ENCODE measurements at regions not wholly inside any gene's neighbourhood (a gene's known extent, or its start where the extent isn't known, plus 50 kb on each side); places are given as distances from the start of the nearest gene placed in this dataset.
"Not testable (repeated sequence)": the region's sequence is repeated elsewhere in the genome, so short reads cannot be mapped to it uniquely, and the experiment has no call there.

DNA sequence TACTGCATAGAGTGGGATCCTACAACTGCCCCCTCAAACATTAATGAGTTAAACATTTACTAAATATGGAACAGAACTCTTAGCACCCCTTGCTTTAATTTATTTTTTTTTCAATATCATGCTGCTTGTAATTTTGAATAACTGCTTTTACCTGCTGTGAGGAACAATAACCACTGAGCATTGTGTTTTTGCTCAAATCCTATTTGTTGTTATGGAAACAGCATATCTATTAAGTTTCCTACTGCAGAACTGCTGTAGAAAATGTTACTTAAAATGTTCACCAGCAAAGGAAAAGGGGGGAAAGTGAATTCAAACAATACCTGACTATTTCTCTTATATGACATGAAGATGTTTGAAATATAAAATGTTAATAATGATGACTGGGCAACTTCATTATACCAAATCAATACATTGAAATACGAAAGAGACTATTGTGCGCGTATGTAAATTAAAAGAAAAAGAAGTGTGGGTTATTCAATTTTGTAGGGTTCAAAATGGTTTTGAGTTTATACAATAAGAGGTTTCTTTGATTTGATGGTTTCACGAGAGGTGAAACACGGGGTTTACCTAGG, 1043.8 kb upstream of the NUDT12 start:
- no peak for DNase-seq

DNA sequence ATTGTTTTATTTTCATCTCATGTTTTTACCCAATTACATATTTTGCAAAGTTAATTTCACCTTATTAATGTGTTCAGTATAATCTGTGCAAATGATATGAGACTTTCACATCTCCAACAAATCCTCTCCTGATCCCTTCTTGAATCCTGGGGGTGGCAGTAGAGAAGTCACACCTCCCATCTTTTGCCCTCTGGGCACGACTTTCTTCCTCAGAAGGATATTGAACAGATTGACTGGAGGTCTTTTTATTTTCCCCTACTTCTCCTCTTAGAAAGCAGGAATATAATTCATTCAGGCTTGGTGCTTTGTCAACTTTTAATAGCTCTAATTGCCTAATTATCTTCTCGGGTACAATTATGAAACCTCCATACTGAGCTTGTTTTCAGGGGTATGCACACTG, 1037.1 kb upstream of the NUDT12 start:
- DNase-seq = peak; percentile 26

DNA sequence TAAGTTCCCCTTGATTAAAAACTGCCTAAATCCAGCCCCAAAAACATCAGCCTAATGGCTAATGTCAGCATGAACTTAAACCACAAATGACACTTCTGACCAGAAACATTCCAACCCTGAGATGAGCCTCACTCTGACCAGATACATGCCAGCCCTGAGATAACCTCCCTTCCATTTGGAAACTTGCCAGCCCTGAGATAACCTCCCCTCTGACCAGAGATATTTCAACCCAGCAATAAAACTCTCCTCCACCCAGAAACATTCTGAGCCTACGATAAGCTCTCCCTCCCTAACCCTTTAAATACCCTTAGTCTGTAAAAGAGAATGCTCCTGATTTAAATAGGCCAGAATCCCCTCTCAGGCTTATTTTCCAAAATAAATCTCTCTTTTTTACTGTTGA, 1035.7 kb upstream of the NUDT12 start:
- DNase-seq = no peak

- no peak for DNase-seq
Observed at GRCh38 chr5:104594850-104595249, 1032.3 kb upstream of the NUDT12 start.

- no peak for DNase-seq
Observed at GRCh38 chr5:104576677-104577076, 1014.1 kb upstream of the NUDT12 start.

GRCh38 chr5:104573949-104574709, 1011.5 kb upstream of the NUDT12 start:
- DNase-seq = peak; percentile 70

DNA sequence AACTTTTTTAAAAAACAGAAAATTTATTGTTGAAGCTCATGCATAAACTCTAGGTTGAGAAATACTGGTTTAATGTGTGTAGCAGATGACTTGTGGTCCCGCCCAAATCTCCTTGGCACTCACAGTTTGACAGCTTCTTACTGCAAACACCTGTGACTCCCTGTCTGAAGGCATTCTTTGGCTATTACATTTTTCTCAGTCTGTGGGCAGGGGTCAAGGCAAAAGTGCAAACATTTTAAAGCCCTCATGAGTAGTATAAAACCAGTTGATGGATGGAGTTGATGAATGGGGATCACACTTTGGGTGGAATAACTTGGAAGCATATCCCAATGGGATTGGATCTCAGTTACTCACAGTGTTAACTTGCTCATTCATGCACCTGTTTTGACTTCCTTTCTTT, 1007.0 kb upstream of the NUDT12 start:
- DNase-seq = no peak

DNA sequence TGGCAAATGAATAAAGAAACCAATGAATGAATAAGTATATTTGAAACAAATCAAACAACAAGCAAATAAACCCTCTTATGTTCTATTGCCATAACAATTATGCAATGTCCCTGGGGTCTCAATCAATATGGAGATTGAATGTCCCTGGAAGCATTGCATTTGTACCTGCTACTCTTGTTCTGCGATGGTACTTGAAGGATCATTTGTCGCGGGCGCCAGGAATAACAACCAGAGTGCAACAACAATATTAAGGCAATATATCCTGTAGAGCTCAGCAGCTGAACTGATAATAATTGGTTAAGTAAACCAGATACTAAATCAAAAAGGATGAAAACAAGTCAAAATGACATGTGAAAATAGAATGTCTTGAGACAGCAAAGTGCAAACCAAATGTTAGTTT, 1001.9 kb upstream of the NUDT12 start:
- peak; percentile 71 for DNase-seq

DNA sequence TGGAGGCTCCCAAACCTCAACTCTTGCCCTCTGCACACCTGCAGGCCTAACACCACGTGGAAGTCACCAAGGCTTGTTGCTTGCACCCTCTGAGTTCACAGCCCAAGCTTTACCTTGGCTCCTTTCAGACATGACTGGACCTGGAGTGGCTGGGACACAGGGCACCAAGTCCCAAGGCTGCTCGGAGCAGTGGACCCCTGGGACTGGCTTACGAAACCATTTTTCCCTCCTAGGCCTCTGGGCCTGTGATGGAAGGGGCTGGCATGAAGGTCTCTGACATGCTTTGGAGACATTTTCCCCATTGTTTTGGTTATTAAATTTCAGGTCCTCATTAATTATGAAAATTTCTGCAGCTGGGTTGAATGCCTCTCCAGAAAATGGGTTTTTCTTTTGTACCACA, 994.4 kb upstream of the NUDT12 start:
- no peak for DNase-seq

GRCh38 chr5:104551628-104552027, 989.0 kb upstream of the NUDT12 start:
- DNase-seq = no peak

- not testable (repeated sequence) for DNase-seq
Observed at GRCh38 chr5:104546871-104547270, 984.3 kb upstream of the NUDT12 start.

- no peak for DNase-seq
Observed at GRCh38 chr5:104541141-104541785, 978.7 kb upstream of the NUDT12 start.

DNA sequence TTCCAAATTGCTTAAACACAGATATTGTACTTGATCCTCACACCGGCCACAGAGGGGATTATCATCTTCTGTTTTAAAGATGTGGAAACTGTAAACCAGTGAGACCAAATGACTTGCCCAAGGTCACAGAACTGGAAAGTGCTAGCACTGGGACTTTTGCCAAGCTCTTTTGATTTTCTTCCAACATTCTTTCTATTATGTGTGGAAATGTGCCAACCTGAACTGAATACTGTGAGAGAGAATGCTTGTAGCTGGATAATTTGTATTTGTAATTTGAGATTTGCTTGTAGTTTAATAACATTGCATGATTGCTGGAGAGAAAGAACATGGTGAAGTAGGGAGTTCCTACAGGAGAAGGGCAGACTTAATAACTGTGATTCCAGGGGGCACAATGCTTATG, 977.9 kb upstream of the NUDT12 start:
- DNase-seq = peak; percentile 2

DNA sequence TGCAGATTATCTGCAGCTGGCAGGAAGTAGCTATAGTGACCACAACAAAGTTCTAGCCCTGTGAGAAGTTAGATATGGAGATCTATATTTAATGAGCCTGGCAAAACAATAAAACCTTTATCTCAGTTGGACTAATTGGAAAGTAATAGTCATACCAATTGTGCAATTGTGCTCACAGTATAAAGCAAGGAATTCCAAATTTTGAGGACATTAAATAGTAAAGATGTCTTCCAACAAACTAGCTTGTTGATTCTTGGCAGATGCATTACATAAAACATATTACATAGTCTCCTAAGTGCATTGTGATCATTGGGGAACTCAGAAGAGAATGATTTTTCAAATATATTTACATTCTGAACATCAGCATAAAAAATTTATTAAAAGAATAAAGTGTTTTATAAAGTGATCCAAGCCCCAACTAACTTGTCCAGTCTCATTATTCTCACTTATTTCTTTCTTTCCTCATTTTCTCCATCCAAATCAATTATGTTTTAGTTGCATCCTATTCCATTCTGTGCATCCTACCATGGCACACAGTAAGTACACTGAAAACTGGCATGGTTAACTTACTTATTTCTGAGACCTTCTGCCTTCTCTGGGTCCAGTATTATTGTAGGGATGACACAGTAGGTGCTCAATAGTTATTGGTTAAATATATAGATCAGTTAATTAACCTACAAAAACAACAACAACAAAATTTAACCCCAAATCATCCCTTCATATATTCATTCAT, 977.2 kb upstream of the NUDT12 start:
- no peak for DNase-seq

GRCh38 chr5:104538734-104539133, 976.1 kb upstream of the NUDT12 start:
- DNase-seq = no peak

DNA sequence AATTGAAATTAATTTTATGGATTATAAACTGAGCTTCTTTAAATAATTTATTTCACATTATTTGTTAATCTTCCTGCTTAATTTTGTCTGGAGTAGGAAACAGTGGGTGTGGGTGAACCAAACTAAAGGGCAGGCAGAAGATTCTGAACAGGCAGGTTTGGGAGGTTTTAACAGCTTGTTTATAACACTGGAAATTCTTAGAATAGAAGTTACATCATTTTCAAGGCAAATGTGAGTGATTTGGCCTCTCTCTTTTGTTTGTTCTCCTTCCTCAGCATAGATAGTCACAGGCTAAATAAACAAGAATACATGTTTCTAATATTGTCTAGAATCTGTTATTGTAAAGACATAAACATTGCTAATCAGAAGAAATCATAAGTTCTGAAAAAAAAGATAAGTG, 970.9 kb upstream of the NUDT12 start:
- DNase-seq = no peak

- no peak for DNase-seq
Observed at GRCh38 chr5:104526866-104527265, 964.3 kb upstream of the NUDT12 start.

DNA sequence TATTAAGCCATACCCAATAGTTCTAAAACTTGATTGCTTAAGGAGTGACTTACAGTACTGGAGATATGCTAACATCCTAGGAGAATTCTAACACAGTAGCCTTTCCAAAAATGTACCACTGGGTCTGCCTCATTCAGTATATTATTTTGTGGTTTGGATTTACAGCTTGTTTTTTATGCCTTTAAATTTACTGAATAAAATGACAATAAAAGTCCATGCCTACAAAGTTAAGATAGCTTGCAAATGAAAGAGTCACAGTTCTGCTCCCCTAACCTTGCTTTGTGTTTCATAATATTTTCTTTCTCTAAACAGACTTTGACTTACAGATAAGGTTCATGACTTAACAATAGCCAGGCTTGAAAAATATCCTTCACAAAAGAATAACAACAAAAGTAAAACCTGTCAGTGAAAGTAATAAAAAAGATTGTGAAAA, 951.1 kb upstream of the NUDT12 start:
- no peak for DNase-seq

GRCh38 chr5:104513121-104513602, 950.6 kb upstream of the NUDT12 start:
- no peak for DNase-seq

DNA sequence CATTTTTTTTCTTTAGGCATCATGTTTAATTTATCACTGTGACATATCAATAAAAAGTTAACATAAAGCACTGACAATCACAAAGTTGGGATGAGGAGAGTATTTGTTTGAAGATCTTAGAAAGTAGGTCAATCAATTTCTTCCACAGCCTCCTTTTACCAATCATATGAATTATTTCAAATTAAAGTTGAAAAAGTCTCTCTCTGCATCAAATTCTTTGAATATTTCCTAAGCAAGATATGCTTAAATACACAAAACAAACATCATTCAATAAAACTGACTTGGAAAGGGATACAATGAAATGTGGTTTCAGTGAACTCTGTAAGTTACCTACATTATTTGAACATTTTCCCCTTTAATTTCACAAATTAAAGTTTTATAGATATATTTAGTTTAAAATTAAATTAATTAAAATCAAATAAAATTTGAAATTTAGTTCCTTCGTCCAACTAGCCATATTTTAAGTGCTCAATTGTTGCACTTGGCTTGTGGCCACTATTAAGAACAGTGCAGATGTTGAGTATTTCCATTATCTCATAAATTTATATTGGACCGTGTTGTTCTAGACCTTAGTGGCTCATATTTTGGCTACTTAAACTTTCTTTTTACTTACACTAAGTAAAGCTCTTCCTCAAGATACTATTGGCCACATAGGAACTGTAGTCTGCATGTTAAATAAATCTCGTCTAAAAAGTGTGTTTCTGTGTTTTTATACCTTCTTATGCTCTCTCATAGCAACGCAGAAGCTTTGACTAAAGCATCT, 949.7 kb upstream of the NUDT12 start:
- no peak for DNase-seq

GRCh38 chr5:104498281-104498680, 935.7 kb upstream of the NUDT12 start:
- no peak for DNase-seq

DNA sequence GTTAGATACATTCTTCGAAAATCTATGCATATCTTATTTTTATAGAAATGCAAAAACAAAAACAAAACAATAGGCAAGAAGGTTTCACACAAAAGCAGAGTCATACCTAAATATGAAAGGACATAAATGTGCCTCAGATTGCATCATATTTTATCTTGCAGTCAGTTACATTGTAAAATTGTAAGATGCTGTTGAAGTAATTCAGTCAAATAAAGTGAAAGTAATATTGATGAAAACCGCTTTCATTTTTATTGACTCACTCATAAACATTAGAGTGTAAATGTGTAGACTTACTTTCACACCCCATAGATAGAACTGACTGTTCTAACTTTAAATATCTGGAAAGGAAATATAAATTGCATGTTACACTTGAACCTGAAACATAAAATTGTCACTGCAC, 931.5 kb upstream of the NUDT12 start:
- no peak for DNase-seq

DNA sequence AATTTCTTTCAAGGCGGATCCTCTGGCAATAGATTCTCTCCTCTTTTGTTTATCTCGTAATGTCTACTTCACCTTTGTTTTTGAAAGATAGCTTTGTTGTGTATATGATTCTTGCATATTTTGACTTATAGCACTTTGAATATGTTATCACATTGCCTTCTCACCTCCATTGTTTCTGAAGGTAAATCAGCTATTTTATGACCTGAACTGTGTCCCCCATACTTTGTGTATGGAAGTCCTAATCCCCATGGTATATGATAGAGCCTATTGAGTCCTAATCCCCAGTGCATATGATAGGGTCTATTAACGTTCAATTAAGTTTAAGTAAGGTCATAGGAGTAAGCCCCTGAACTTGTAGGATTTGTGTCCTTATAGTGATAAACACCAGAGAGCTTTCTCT, 910.2 kb upstream of the NUDT12 start:
- DNase-seq = no peak
